ENCODE measurements at regions not wholly inside any gene's neighbourhood (a gene's known extent, or its start where the extent isn't known, plus 50 kb on each side); places are given as distances from the start of the nearest gene placed in this dataset.

GRCh38 chr6:2507016-2507415 lies 243.7 kb downstream of the MYLK4 start:
- Mint-ChIP-seq H3K27me3 (peaks cover 78% of the 10 kb centered on the region), H3K4me3 (no peak overlapping the region), H3K27ac (no peak overlapping the region), H3K4me1 (no peaks in the 10 kb centered on the region), H3K9me3 (peaks cover 4% of the 10 kb centered on the region), H3K36me3 (no peaks in the 10 kb centered on the region)
- no peak for ATAC-seq

DNA sequence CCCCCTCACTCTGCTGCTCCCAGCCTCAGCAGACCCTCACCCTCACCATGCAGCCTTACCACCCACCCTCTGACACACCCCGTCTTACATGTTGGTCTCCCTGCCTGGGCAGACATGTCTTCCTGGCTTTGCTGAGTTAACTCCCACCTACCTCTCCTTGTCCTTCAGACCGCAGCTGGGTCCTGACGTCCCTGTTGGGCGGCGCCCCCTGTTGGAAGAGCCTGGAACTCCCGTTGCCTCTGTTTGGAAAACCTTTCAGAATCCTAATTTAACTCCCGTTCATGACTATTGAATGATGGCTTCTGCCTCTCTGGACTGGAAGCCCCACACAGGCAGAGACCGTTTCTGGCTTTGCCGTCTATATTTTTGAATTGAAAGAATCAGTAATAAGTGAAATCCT lies 245.1 kb downstream of the MYLK4 start:
- H3K36me3 Mint-ChIP-seq = no peaks in the 10 kb centered on the region
- no peak for ATAC-seq
- peaks cover 66% of the 10 kb centered on the region for H3K27me3 Mint-ChIP-seq
- no peak overlapping the region for H3K27ac Mint-ChIP-seq
- no peak overlapping the region for H3K4me3 Mint-ChIP-seq
- peaks cover 4% of the 10 kb centered on the region for H3K9me3 Mint-ChIP-seq
- no peaks in the 10 kb centered on the region for H3K4me1 Mint-ChIP-seq

DNA sequence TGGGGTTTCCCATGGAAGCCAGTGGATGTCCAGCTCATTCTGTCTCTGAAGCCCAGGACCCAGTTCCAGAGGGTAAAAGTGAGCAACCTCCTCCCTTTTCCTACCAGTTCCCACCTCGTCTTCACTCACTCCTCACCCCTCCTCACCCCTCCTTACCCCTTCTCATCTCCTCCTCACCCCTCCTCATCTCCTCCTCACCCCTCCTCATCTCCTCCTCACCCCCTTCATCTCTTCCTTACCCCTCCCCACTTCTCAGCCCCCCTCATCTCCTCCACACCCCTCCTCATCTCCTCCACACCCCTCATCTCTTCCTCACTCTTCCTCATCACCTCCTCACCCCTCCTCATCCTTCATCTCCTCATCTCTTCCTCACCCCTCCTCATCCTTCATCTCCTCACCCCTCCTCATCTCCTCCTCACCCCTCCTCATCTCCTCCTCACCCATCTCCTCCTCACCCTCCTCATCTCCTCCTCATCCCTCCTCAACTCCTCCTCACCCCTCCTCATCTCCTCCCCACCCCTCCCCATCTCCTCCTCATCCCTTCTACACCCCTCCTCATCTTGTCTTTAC lies 246.1 kb downstream of the MYLK4 start:
- peaks cover 4% of the 10 kb centered on the region for H3K9me3 Mint-ChIP-seq
- no peak overlapping the region for H3K4me3 Mint-ChIP-seq
- no peaks in the 10 kb centered on the region for H3K36me3 Mint-ChIP-seq
- H3K27me3 Mint-ChIP-seq = peaks cover 57% of the 10 kb centered on the region
- no peaks in the 10 kb centered on the region for H3K4me1 Mint-ChIP-seq
- no peak for ATAC-seq
- no peak overlapping the region for H3K27ac Mint-ChIP-seq

- Mint-ChIP-seq H3K27ac (no peak overlapping the region), H3K36me3 (no peaks in the 10 kb centered on the region), H3K4me1 (no peaks in the 10 kb centered on the region), H3K9me3 (peaks cover 7% of the 10 kb centered on the region), H3K4me3 (no peak overlapping the region), H3K27me3 (peaks cover 56% of the 10 kb centered on the region)
- ATAC-seq = no peak
Observed at GRCh38 chr6:2503816-2504494, 246.8 kb downstream of the MYLK4 start.

GRCh38 chr6:2502998-2503674 lies 247.6 kb downstream of the MYLK4 start:
- H3K4me1 Mint-ChIP-seq = no peaks in the 10 kb centered on the region
- ATAC-seq = no peak
- peaks cover 48% of the 10 kb centered on the region for H3K27me3 Mint-ChIP-seq
- peaks cover 7% of the 10 kb centered on the region for H3K9me3 Mint-ChIP-seq
- no peak overlapping the region for H3K27ac Mint-ChIP-seq
- H3K36me3 Mint-ChIP-seq = no peaks in the 10 kb centered on the region
- H3K4me3 Mint-ChIP-seq = no peak overlapping the region

GRCh38 chr6:2502096-2502997 lies 248.4 kb downstream of the MYLK4 start:
- no peak overlapping the region for H3K4me3 Mint-ChIP-seq
- H3K4me1 Mint-ChIP-seq = no peaks in the 10 kb centered on the region

DNA sequence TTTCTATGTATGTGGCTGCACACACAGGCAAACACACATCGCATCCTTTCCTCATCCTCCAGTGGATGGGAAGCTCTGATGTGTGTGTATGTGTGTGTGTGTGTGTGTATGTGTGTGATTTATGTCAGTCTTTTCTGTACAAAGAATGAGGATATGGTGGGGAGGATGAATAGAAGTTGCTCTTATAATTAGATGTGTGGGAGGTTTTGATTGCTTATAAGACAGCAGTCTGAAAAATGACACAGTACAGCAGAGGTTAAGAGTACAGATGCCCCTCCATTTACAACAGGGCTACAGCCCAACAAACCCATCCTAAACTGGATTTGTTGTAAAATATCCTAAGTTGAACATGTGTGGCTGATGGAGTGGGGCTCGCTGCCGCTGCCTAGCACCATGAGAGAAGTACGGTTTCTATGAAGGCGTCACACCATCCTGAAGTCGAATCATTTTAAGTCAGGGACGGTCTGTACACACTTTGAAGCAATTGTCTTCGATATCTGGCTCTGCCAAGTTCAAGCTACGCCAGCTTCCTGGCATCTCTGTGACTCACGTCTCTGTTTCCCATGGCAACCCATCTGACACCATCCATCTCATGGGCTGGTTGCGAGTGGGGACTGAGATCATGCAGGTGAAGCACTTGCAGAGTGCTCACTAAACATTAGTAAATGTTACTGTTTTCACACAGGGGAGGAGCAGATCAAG lies 252.6 kb downstream of the MYLK4 start:
- Mint-ChIP-seq H3K4me1 (no peaks in the 10 kb centered on the region), H3K9me3 (peaks cover 5% of the 10 kb centered on the region), H3K27ac (no peak overlapping the region), H3K27me3 (peaks cover 36% of the 10 kb centered on the region), H3K4me3 (no peak overlapping the region), H3K36me3 (no peaks in the 10 kb centered on the region)
- ATAC-seq = no peak

More at GRCh38 chr6:2502096-2502997, 248.4 kb downstream of the MYLK4 start:
- Mint-ChIP-seq H3K27ac (no peak overlapping the region), H3K36me3 (no peaks in the 10 kb centered on the region), H3K27me3 (peaks cover 43% of the 10 kb centered on the region), H3K9me3 (peaks cover 7% of the 10 kb centered on the region)
- ATAC-seq = no peak

- H3K27ac Mint-ChIP-seq = no peak overlapping the region
Observed at GRCh38 chr6:2496291-2496690, 250.9 kb upstream of the GMDS start.

GRCh38 chr6:2492686-2493523 lies 247.5 kb upstream of the GMDS start:
- no peak overlapping the region for H3K4me3 Mint-ChIP-seq
- peaks cover 3% of the 10 kb centered on the region for H3K9me3 Mint-ChIP-seq
- no peaks in the 10 kb centered on the region for H3K4me1 Mint-ChIP-seq
- no peaks in the 10 kb centered on the region for H3K36me3 Mint-ChIP-seq
- peaks cover 24% of the 10 kb centered on the region for H3K27me3 Mint-ChIP-seq
- no peak overlapping the region for H3K27ac Mint-ChIP-seq
- no peak for ATAC-seq

More at GRCh38 chr6:2496291-2496690, 250.9 kb upstream of the GMDS start:
- H3K36me3 Mint-ChIP-seq = no peaks in the 10 kb centered on the region
- H3K27me3 Mint-ChIP-seq = peaks cover 24% of the 10 kb centered on the region
- peaks cover 5% of the 10 kb centered on the region for H3K9me3 Mint-ChIP-seq
- no peaks in the 10 kb centered on the region for H3K4me1 Mint-ChIP-seq
- ATAC-seq = no peak
- H3K4me3 Mint-ChIP-seq = no peak overlapping the region

DNA sequence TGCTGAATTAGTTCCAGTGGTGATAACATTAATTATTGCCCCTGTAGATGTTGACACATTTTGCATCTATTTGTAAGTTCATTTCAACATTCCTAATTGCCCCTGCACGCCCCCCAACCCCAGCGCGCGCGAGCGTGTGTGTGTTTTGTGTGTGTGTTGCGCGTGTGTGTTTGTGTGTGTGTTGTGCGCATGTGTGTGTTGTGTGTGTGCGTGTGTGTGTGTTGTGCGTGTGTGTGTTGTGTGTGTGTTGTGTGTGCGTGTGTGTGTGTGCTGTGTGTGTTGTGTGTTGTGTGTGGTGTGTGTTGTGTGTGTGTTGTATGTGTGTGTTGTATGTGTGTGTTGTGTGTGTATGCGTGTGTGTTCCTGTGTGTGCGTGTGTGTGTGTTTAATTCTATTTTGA lies 245.7 kb upstream of the GMDS start:
- Mint-ChIP-seq H3K27me3 (peaks cover 9% of the 10 kb centered on the region), H3K36me3 (no peaks in the 10 kb centered on the region), H3K9me3 (no peaks in the 10 kb centered on the region), H3K27ac (no peak overlapping the region), H3K4me3 (no peak overlapping the region), H3K4me1 (no peaks in the 10 kb centered on the region)
- no peak for ATAC-seq

DNA sequence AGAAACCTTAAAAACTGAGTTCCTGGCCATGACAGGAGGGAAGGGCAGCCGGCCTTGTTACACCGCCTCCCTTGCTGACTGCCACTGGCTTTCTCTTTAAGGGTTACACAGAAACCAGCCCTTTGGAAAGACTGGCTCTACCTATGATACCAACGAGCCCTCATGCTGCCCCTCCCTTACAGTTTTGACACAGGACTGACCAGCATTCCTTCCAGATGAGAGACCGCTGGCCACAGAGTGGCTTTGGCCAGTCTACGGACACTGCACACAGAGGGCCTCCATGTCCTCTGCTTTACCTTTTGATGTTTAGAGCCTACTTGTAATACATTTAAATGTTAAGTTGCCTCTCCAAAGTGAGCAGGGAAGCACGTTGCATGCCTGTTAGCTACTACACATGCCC lies 243.2 kb upstream of the GMDS start:
- ATAC-seq = no peak
- Mint-ChIP-seq H3K9me3 (no peaks in the 10 kb centered on the region), H3K36me3 (no peaks in the 10 kb centered on the region), H3K27me3 (no peaks in the 10 kb centered on the region), H3K27ac (no peak overlapping the region), H3K4me3 (no peak overlapping the region), H3K4me1 (no peaks in the 10 kb centered on the region)

DNA sequence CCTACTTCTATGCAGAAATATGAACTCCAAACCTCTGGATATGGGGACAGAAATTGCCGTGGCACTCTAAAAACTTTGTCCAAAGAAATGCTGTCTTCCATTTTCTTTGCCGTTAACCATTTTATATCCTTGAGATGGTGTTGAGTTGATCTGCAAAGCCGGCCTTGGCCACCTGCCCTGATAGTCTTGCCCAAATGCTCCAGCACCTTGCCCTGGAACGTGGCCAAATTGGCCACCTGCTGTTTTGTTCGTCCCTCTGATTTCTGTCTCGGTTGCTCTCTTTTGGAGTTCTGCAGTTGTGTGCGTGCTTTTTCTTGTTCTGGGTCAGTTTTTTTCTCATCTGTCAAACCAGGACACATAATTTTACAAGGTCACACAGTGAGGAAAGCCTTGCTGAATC lies 239.7 kb upstream of the GMDS start:
- Mint-ChIP-seq H3K9me3 (peaks cover 8% of the 10 kb centered on the region), H3K4me3 (no peak overlapping the region), H3K4me1 (no peaks in the 10 kb centered on the region), H3K27ac (no peak overlapping the region), H3K36me3 (no peaks in the 10 kb centered on the region), H3K27me3 (no peaks in the 10 kb centered on the region)
- no peak for ATAC-seq

DNA sequence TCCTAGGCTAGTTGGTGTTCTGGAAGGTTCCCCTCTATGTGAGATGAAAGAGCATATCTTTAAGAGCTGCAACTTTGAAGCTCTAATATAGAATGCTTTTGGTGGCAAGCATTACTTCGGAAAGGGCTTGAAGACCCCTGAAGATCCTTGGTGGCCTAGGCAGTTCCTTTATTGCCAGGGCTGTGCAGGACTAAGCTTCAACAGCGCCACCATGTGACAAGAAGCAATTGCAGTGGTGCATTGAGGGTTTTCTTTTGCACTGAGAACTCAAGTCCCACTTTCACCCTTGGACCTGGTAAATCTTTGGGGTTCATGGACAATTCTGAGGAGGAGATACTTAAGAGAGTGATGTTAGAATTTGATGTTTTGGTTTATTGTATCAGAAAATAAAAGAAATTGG lies 237.4 kb upstream of the GMDS start:
- H3K36me3 Mint-ChIP-seq = no peaks in the 10 kb centered on the region
- H3K4me3 Mint-ChIP-seq = no peak overlapping the region
- H3K9me3 Mint-ChIP-seq = peaks cover 8% of the 10 kb centered on the region
- no peaks in the 10 kb centered on the region for H3K4me1 Mint-ChIP-seq
- no peak overlapping the region for H3K27ac Mint-ChIP-seq
- no peak for ATAC-seq
- H3K27me3 Mint-ChIP-seq = peaks cover 14% of the 10 kb centered on the region

GRCh38 chr6:2481307-2481706 lies 235.9 kb upstream of the GMDS start:
- no peak for ATAC-seq
- H3K27me3 Mint-ChIP-seq = peaks cover 14% of the 10 kb centered on the region
- no peaks in the 10 kb centered on the region for H3K4me1 Mint-ChIP-seq
- H3K4me3 Mint-ChIP-seq = no peak overlapping the region
- no peaks in the 10 kb centered on the region for H3K36me3 Mint-ChIP-seq
- H3K27ac Mint-ChIP-seq = no peak overlapping the region
- peaks cover 8% of the 10 kb centered on the region for H3K9me3 Mint-ChIP-seq
